Suprapubic skin (tissue), 4 donors: ENCODE measurements at regions not wholly inside any gene's neighbourhood (a gene's known extent, or its start where the extent isn't known, plus 50 kb on each side); places are given as distances from the start of the nearest gene placed in this dataset.

ENCODE experiments used
- DNase-seq, 2 donors: peaks; one replicate each; pipeline ENCODE4 v3.0.0-alpha.2; 2019; ENCODE audit warnings: low spot score in 2 of 2
- H3K27ac ChIP-seq: fragments of 200-600 bp; sonication (generic); one replicate; pipeline ENCODE4 v1.5.1; 2019
- H3K27me3 ChIP-seq: fragments of 200-600 bp; sonication (generic); one replicate; pipeline ENCODE4 v1.5.1; 2019
- H3K36me3 ChIP-seq: fragments of 200-600 bp; sonication (generic); one replicate; pipeline ENCODE4 v1.5.1; 2019
- H3K4me1 ChIP-seq: fragments of 200-600 bp; sonication (generic); one replicate; pipeline ENCODE4 v1.5.1; 2019
- H3K4me3 ChIP-seq: fragments of 200-600 bp; sonication (generic); one replicate; pipeline ENCODE4 v1.5.1; 2019; ENCODE audit warnings: mild to moderate bottlenecking
- H3K9me3 ChIP-seq: fragments of 200-600 bp; sonication (generic); one replicate; pipeline ENCODE4 v1.5.1; 2019
- CTCF ChIP-seq, 2 donors: fragments of 200-600 bp in 1 of 2; fragments of 450-650 bp in 1 of 2; sonication (generic) in 1 of 2; IDR thresholded peaks; one replicate each; pipeline ENCODE4 v1.5.1; 2016 to 2019; ENCODE audit warnings: antibody characterized with exemption in 2 of 2, mild to moderate bottlenecking in 1 of 2, moderate library complexity in 1 of 2
- EP300 ChIP-seq: sonication (generic); formaldehyde crosslinking; IDR thresholded peaks from one replicate; pipeline ENCODE4 v1.6.1; 2017; ENCODE audit warnings: antibody characterized with exemption
- POLR2A ChIP-seq, 2 donors: fragments of 450-650 bp; IDR thresholded peaks; one replicate each; pipeline ENCODE4 v1.6.1; 2017; ENCODE audit warnings: antibody characterized with exemption in 2 of 2, mild to moderate bottlenecking in 2 of 2, moderate library complexity in 2 of 2
- POLR2AphosphoS5 ChIP-seq, 3 donors: sonication (generic); formaldehyde crosslinking; IDR thresholded peaks; one replicate each; pipeline ENCODE4 v1.6.1; 2017; ENCODE audit warnings: antibody characterized with exemption in 3 of 3
- WGBS: methylation state at CpG from one replicate; pipeline ENCODE4 v1.1.5; 2018; 5-methylcytosine and 5-hydroxymethylcytosine counted together

GRCh38 chr16:75927810-75928209, 201.5 kb upstream of the CPHXL start:
- DNase-seq: no peak
- no peaks in the 10 kb centered on the region for H3K4me1 ChIP-seq
- peaks cover 3% of the 10 kb centered on the region for H3K9me3 ChIP-seq
- TF ChIP-seq CTCF (IDR thresholded peaks at IDR 0.05) (no peak), POLR2AphosphoS5 (IDR thresholded peaks at IDR 0.05) (no peak), EP300 (no peak), POLR2A (IDR thresholded peaks at IDR 0.05) (no peak)
- 22% methylated on average over 4 of the region's 4 CpGs for WGBS
- no peak overlapping the region for H3K27ac ChIP-seq
- no peaks in the 10 kb centered on the region for H3K36me3 ChIP-seq
- H3K4me3 ChIP-seq: no peak overlapping the region
- no peaks in the 10 kb centered on the region for H3K27me3 ChIP-seq

- no peak for DNase-seq
- WGBS: 39% methylated on average over 1 of the region's 1 CpG
- Histone ChIP-seq H3K4me1 (no peaks in the 10 kb centered on the region), H3K27ac (no peak overlapping the region), H3K9me3 (peaks cover 3% of the 10 kb centered on the region), H3K27me3 (no peaks in the 10 kb centered on the region), H3K4me3 (no peak overlapping the region), H3K36me3 (no peaks in the 10 kb centered on the region)
- no peak for TF ChIP-seq CTCF (IDR thresholded peaks at IDR 0.05)
Measured at GRCh38 chr16:75928295-75928694, 202.0 kb upstream of the CPHXL start.

- DNase-seq: no peak
- H3K4me1 ChIP-seq: no peaks in the 10 kb centered on the region
- peaks cover 3% of the 10 kb centered on the region for H3K9me3 ChIP-seq
- WGBS: 78% methylated on average over 1 of the region's 1 CpG
- H3K27ac ChIP-seq: no peak overlapping the region
- no peak for TF ChIP-seq EP300
- TF ChIP-seq CTCF (IDR thresholded peaks at IDR 0.05): no peak
- no peak for TF ChIP-seq POLR2AphosphoS5 (IDR thresholded peaks at IDR 0.05)
- TF ChIP-seq POLR2A (IDR thresholded peaks at IDR 0.05): no peak
- no peaks in the 10 kb centered on the region for H3K27me3 ChIP-seq
- H3K36me3 ChIP-seq: no peaks in the 10 kb centered on the region
- no peak overlapping the region for H3K4me3 ChIP-seq
Measured at GRCh38 chr16:75929046-75929445, 202.8 kb upstream of the CPHXL start.

- no peak overlapping the region for H3K4me3 ChIP-seq
- no peaks in the 10 kb centered on the region for H3K4me1 ChIP-seq
- TF ChIP-seq EP300 (no peak), CTCF (IDR thresholded peaks at IDR 0.05) (no peak), POLR2A (IDR thresholded peaks at IDR 0.05) (no peak), POLR2AphosphoS5 (IDR thresholded peaks at IDR 0.05) (no peak)
- peaks cover 3% of the 10 kb centered on the region for H3K9me3 ChIP-seq
- no peaks in the 10 kb centered on the region for H3K36me3 ChIP-seq
- WGBS: 54% methylated on average over 1 of the region's 1 CpG
- H3K27ac ChIP-seq: no peak overlapping the region
- DNase-seq: no peak
- no peaks in the 10 kb centered on the region for H3K27me3 ChIP-seq
Measured at GRCh38 chr16:75931043-75931442, 204.8 kb upstream of the CPHXL start.

- H3K4me3 ChIP-seq: no peak overlapping the region
- no peaks in the 10 kb centered on the region for H3K36me3 ChIP-seq
- H3K27ac ChIP-seq: no peak overlapping the region
- H3K27me3 ChIP-seq: no peaks in the 10 kb centered on the region
- no peaks in the 10 kb centered on the region for H3K4me1 ChIP-seq
- 93% methylated on average over 1 of the region's 1 CpG for WGBS
- TF ChIP-seq POLR2A (IDR thresholded peaks at IDR 0.05): no peak
- TF ChIP-seq POLR2AphosphoS5 (IDR thresholded peaks at IDR 0.05): no peak
- no peak for TF ChIP-seq EP300
- no peak for TF ChIP-seq CTCF (IDR thresholded peaks at IDR 0.05)
- peaks cover 3% of the 10 kb centered on the region for H3K9me3 ChIP-seq
- no peak for DNase-seq
Measured at GRCh38 chr16:75931970-75932369, 205.7 kb upstream of the CPHXL start.
